GM20431 (cell line): ENCODE measurements at regions not wholly inside any gene's neighbourhood (a gene's known extent, or its start where the extent isn't known, plus 50 kb on each side); places are given as distances from the start of the nearest gene placed in this dataset.

Experiments
- in situ Hi-C: fragments of 300-500 bp; cut with MseI, MboI; formaldehyde crosslinking; loops from one replicate; pipeline ENCODE4 v1.15.0; 2020; ENCODE audit warnings: low sequenced_read_pairs; ENCODE audit not compliant: unreplicated experiment

DNA sequence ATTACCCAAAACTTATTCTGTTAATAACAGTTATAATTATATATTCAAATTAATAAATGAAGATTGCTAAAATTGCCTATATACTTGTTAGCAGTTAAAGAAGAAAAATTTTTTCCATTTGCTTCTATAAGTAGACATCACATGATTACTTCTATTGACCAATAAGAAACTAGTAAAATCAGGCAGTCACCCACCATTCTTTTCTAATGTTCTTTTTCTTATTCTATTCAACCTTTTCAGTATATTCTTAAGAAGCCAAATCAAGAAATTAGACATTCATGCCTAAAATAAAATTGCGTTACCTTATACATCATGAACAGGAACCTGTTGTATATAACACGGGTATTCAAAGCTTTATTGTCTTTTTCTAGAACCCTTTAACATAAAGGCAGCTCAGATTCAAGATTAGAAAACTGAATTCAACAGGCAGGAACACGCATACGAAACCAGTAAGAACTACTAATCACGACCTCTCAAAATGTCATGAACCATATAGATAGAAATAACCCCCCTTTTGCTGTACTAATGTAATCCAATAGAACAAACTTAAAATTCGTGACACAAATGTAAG, 568.1 kb upstream of the DIPK2B start:
- in situ Hi-C loops = no loop called here

DNA sequence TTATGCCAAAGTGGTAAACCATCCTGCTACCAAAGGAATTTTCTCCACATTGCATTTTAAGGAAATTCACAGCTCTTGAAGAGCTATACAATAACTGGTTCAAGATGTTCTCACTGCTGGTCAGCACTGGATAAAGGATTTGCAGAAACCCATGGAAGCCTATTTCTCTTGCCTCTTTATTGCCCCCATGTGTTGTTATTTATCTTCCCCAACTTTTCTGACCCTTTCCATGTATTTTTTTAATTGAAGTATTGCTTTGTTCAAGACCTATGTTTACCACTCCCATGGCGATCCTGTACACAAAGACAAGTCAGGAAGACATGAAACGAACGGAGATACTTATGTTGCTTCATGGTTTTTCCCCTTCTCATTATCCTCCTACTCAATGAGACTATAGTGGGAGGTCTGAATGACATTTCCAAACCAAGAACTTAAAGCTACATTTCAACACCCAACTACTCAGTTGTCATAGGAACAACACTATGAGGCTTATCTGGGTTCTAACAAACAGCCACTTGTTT, 566.4 kb upstream of the DIPK2B start:
- in situ Hi-C loops = no loop called here

DNA sequence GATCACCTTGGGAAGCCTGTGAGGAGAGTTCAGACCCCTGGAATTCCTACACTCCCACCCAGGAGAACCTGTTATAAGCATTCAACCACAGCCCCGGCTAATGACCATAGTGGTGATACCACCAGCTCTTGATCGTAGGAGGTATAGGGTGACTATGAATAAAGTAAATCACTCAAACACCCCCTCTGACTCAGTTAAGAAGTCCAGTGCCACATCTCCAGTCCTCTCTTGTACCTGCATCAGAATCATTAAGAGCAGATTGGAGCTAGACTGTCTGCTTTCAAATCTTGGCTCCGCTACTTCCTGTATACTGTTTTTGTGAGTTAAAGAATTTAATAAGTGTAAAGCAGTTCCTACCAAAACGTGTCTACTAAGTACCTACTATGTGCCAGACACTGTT, 565.1 kb upstream of the DIPK2B start:
- in situ Hi-C loops = no loop called here

DNA sequence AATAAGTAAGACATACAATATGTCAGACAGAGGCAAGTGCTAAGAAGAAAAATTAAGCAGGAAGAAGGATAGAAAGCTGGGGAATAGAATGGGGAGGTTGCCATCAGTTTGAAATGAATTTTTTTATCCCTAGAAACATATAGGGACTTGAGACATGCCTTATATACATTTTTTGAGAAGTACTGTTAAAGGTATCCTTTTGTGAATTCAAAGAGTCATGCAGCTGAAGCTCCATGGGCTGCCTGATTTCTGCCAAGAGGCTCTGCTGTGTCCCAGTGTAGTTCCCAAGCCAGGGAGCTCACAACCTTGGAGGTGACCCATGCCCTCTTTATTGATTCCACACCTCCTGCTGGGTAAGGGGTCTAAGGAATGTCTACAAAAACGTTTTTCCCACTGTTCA, 564.6 kb upstream of the DIPK2B start:
- in situ Hi-C loops = no loop called here

DNA sequence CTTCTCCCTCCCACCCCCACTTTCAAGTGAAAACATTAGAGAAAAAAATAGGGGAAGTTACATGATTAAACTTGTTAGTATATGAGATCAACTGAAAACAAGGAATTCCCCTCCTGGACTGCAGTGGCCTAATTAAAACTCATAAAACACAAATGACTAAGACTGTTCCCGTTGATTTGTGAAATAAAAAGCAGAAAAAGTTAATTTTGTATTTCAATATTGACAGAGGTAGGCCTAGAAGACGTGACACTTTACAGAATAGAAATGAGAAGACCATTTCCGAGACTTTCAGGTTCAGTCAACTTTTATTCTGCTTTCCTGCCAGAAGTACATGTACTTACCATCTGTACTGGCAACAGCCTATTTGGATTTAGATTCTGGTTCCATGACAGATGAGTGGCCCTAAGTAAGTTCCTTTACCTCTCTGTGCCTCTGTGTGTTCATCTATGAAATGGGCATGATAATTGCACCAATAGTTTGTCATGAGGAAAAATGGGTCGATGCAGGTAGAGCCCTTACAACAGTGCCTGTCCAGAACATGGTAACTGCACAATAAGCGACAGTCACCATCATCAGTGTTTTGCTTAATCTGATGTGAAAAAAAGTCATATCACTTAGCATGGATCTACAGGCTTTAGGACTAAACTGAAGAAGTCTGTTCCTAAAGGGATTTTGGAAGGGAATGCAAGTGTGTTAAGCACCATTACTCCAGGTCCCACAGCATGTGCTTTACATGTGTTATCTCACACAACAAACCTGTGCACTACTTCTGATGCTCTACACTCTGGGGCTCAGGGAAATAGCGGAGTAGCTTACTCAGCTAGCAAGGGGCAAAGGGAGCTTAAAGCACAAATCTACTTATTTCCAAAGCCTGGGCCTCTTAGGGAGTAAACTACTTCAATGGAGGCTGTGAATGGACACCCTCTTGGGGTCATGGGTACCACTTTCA, 562.3 kb upstream of the DIPK2B start:
- in situ Hi-C loops = no loop called here

DNA sequence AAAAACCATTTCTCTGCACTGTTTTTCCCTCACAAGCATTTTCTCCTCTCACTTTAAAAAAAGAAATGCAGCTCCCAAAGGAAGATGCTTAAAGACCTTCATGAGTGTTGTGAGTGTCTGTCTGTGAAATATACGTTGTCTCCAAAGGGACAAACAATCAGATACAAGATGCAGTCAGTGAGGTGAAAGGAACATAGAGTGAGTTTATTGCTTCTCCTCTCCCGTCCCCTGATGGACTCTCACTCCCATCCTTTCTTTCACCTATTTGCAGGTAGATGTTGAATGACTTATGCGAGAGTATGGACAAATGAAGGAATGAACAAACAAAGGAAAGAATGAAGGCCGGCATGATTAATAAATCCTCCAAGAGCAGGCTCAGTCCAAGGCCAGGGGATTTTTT, 561.2 kb upstream of the DIPK2B start:
- in situ Hi-C loops = no loop called here

DNA sequence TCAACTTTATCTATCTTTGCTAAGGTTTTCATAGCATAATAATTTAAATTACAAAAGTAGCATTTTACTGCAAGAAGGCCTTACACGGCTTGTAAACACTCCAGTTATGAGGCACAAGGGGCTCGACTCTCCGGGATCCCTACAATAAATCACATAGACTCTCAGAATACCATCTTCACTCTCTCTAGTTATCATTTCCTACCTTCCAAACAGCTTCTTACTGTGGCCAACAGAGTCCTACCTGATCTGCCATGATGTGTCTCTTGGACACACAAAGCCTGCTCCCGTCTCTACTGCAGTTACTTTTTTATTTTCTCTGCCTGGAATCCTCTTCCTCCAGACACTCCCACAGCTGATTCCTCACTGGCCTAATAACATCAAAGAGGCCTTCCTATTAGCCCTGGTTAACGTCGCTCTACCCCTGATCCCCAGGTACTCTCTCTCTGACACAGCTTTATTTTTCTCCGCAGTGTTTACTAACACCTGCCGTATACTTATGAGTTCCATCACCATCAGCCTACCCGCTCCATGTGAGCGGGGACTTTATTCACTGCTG, 559.6 kb upstream of the DIPK2B start:
- in situ Hi-C loops = no loop called here

DNA sequence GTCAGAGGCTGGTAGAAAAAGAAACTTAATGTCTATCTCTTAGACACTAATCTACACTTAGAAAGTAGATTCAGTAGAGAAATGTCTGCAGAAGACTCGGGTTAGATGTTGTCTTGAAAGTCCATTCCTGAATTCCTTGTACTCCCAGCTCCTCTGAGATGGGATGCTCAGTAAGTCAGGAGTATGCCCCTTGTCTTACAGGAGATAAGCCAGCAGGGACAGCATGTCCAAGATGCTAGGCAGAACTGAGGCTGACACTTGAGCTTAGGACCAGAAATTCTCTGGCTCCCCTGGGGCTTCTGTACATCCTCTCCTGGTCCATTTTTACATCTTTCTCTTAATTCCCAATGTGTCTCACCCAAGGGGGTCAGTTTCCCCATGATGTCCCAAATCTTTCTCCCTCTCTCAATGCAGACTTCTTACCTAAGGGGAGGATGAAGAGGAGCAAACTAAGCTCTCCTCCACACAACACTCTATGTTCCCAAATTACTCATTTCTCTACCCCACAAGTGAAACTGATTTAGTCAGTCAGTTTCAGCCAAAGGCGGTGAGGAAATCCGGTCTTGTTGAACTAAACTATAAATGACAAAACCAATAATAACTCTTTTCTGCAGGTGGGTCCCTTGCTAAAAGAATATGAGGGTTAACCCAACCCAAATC, 558.2 kb upstream of the DIPK2B start:
- in situ Hi-C loops = no loop called here

DNA sequence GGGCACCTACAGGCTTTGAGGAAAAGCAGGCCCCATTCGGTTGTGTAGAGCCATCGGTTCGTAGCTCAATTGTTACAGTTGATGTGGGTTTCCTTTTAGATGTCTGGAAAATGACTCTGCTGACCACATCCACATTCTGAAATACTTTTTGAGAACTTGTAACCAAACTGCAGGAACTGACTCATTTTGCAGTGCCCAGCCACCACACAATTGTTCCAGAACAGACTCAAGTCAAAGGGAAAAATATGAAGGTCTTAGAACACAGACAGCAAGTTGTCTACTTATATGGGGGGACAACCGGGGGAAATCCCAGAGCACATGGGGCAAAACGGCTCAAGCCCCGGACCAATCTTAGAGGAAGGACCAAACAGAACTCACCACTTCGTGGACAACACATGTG, 557.6 kb upstream of the DIPK2B start:
- in situ Hi-C loops = no loop called here

DNA sequence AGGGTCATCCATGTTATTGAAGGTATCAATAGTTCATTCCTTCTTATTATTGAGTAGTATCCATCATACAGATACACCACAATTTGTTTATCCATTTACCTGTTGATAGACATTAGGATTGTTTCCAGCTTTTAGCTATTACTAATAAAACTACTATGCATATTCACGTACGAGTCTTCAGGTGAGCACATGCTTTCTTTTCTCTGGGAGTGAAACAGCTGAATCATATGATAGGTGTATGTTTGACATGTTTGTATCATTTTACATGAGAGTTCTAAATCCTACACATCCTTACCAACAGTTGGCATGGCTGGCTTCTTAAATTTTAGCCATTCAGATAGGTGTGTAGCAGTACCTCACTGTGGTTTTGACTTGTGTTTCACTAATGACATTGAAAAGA, 556.6 kb upstream of the DIPK2B start:
- in situ Hi-C loops = no loop called here

DNA sequence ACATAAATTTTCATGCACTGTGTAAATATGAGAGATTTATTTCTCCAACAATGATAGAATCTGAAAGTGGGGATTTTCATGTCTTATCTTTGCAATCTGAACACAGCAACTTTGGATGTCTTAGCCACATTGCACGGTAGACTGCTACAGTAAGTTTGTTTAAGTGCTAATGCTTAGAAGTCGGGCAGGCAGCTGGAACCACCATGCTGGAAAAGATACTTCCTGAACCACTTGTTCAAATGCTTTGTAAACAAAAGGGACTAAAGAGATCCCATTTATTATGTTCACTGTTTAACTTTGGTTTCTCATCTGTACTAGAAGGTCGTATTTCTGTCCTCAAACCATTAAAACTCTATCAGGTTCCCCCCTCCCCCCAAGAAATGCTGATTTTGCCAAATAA, 555.9 kb upstream of the DIPK2B start:
- in situ Hi-C loops = no loop called here

DNA sequence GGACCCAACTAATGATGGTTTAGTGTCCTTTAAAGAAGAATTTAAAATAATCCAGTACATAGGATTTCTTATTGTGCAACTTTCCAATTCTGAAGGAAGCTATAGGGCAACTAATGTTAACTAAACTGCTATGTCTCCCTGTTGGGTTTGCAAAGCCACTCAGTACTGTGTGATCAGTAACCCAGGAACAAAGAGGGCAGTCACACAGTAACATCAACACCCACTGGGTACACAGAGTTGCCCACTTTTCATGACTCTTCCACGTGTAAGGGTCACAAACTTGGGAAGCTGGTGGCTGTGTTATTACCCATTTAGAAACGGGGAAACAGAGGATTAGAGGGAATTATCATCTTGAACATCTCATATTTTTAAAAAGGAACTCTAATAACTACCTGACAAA, 555.0 kb upstream of the DIPK2B start:
- in situ Hi-C loops = no loop called here

DNA sequence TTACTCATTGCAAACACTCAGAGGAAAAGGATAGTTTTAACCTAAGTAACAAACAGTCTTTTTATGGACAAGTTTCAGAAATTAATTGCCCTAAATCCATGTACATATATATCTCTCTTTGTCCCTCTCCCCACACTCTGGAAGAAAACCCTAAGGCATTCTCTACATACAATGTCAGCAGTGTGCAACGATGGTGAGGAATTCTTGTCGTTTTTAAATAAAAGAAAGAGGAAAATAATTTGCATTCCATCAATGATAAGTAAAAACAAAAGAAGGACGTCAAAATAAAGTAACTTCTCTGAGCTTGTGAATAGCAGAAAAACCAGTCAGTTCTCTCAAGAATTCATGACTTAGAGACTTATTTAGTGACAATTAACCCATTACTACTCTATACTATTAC, 550.5 kb upstream of the DIPK2B start:
- in situ Hi-C loops = no loop called here

DNA sequence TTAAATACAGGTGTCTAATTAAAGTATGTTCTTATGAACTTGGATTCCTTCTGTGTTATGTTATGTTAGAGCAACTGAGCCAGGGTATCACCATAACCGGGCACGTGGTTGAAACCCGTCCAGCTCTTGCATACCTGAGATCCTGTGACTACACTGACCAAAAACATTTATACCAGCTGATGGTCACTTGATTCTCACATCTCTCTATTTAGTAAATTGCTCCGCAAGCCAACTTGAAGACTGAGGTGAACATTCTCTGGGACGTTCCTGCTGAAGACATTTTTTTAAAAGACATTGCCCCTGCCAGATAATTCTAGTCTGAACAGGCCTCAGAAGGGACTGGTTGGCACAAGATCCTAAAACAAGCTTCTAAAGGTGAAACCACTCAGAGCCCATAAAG, 550.0 kb upstream of the DIPK2B start:
- in situ Hi-C loops = no loop called here

DNA sequence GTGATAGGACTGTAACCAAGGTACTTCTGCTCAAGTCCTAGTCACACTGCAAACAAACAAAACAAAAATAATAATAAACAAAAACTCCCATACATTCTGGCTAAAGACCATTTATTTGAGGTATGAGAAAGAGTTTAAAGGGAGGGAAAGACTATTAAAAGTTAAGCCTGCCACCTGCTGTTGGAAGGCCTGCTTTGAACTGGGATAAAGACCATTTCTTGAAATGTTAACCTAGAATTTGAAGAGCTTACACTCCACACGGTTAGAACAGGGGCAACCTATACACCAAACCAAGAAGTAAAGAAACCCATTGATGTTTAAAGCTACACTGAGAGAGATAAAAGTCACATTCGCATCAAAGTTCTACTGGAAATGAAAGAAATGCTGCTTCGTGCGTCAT, 548.7 kb upstream of the DIPK2B start:
- in situ Hi-C loops = no loop called here

DNA sequence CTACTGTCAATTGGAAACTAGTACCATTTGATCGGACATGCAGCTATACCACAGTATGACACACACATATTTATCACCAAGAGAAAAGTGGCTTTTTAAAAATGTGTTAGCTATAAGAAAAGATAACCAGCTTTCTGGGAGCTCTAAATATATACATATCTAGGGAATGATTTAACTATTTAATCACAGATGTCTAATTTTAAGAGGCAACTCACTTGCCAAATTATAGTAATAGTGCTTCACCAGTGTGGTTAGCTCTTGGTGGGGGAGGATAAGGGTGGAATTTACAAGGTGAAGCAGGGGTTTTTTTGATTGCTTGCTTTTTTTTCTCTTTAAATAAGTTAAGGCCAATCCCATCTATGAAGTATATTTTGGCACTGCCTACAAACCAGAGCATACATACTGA, 547.7 kb upstream of the DIPK2B start:
- in situ Hi-C loops = no loop called here

DNA sequence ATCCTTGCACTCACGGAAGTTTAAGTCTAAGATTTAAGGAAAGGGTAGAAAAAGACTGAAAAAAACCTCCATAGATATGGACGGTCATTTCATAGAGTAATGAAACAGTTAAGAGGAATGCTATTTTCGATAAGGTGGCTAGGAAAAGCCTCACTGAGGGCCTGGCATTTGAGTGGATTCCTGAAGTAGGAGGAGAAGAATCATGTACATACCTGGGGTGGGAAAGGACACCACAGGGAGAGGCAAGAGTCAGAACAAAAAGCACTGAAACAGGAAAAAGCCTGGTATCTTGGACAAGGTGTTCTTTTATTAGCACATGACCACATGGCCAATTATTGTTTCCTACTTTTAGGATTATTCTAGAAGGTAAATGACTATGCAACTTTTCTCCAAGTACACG, 547.2 kb upstream of the DIPK2B start:
- in situ Hi-C loops = no loop called here

DNA sequence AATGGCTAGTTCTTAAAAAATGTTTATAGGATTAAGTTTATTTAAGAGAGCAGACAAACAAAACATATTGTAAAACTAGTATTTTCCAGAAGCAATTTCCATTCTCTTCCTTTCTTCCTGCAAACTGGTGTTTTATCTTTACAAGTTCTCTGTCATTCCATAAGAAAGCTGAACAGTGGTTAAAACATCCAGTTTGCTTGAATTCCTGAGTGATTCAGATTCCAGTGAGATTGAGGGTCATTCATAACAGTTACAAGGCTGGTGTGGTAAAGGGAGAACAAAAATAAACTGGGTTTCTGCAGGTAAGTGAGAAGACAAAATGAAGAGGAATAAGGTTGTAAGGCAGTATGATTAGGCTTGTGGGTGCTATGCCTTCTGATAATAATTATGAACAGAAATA, 544.8 kb upstream of the DIPK2B start:
- in situ Hi-C loops = no loop called here

DNA sequence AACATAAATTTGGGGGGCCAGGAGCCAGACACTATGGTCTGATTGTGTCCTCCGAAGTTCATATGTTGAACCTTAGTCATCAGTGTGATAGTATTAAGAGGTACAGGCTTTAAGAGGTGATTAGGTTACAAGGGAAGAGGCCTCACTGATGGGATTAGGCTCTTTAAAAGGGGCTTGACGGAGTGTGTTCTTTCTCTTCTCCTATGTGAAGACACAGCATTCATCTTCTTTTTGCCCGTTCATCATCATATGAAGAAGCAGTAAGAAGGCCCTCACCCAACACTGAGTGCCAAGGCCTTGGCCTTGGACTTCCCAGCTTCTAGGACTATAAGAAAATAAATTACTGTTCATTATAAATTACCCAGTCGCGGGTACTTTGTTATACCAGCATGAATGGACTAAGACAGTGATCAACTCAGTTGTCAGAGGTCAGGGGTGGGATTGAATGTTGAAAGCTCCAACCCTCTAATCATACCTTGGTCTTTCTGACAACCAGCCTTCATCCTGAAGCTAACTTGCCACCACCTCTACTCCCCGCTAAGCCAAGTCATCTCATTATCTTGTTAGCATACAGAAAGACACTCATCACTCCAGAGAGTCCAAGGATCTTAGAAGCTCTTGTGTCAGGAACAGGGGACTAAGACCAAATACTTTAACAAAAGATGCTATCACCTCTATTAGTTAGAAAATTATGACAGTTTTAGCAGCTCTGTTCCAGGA, 543.4 kb upstream of the DIPK2B start:
- in situ Hi-C loops = no loop called here

DNA sequence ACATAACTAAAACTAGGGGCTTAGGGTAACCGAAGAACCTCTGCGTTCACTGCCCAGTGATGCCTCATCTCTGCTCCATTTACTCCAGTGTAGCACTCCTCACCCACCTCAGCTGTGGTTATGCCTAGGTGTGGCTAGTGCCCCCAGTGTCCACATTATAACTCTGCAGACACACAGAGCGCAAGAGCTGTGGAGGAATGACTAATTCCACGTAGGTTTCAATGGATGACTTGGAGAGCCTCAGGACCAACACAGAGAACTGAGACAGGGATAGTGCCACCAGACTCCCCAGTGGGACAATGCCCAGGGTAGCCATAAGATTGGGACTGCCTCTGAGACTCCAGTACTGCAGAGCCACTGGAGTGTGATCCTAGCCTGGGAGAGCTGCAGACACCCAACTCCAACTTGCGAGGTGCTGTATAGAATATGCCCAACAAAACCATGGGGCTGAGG, 542.4 kb upstream of the DIPK2B start:
- in situ Hi-C loops = no loop called here
